Kidney tubule cell (primary cell): ENCODE measurements at regions not wholly inside any gene's neighbourhood (a gene's known extent, or its start where the extent isn't known, plus 50 kb on each side); places are given as distances from the start of the nearest gene placed in this dataset.

Experiments
- DNase-seq: peaks from one replicate; pipeline ENCODE4 v3.0.0-alpha.2; 2018; ENCODE audit warnings: low spot score

- no peak for DNase-seq
These were observed 113.4 kb downstream of the BCOR start for GRCh38 chrX:39984191-39984956.

GRCh38 chrX:39985071-39985470, 112.7 kb downstream of the BCOR start:
- no peak for DNase-seq

GRCh38 chrX:39985551-39985950, 112.2 kb downstream of the BCOR start:
- no peak for DNase-seq

GRCh38 chrX:39988496-39988895, 109.3 kb downstream of the BCOR start:
- DNase-seq: no peak

- DNase-seq: no peak
These were observed 107.4 kb downstream of the BCOR start for GRCh38 chrX:39990388-39990787.

GRCh38 chrX:39992300-39992699, 105.5 kb downstream of the BCOR start:
- DNase-seq: no peak

GRCh38 chrX:39995457-39995856, 102.3 kb downstream of the BCOR start:
- DNase-seq: no peak

GRCh38 chrX:39996536-39996935, 101.2 kb downstream of the BCOR start:
- DNase-seq: peak; percentile 78

- DNase-seq: no peak
These were observed 98.9 kb downstream of the BCOR start for GRCh38 chrX:39998636-39999406.
